Tongue (tissue), 1 donor: ENCODE measurements at regions not wholly inside any gene's neighbourhood (a gene's known extent, or its start where the extent isn't known, plus 50 kb on each side); places are given as distances from the start of the nearest gene placed in this dataset.

Source experiments
- DNase-seq: peaks from one replicate; pipeline ENCODE4 v3.0.0-alpha.2; 2015

DNA sequence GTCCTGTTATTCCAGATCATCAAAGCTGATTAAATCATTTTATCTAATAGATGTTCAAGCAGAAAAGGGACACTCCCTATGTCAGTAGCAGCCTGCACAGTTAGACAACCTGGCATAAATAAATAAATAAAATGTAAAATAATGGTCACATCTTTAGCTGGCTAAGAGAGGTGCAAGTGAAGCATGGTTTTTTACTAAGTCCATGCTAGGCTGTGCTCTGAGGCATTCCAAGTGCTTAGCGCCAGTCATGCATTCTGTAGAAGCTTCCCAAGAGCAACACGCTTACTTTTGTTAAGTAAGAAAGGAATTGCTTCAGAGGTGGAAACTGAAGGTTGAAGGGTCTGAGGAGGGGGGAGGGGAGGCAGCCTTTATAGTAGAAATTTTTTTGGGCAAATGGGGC is 351.2 kb downstream of the CDH2 start:
- no peak for DNase-seq

DNA sequence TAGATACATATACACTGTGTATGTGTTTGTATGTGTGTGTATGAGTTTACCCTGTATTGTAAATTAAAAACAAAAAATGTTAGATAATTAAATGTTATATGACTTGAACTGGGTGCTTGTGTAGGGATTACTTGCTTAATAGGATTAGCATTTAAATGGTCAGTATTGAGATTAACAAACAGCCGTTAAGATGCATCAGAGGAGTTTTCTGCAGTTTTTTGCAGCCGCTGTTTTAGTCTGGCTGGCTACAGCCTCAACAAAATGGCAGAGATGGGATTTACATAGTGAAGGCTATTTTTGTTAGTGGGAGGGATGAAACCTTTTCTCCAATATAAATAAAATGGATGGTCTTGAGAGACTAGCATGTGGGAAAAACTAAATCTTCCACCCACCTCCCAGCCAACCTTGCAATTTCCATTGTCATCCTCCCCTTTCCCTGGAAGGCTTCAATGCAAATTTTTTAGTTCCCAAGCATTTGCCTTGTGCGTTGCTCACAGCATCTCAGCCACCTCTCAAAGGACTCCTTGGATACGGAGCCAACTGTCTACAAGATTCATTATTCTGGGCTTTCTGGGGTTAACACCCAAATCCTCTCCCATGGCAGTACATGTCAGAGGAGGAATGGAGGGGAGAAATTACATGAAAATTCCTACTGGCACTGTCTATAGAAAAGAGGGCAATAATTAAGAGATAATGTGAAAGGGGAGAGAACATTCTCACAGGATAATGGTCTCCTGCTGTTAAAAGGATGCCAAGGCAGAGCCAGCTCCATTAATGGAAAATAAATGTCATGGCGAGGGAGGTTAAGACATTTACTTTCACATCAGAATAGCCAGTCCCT is 351.9 kb downstream of the CDH2 start:
- DNase-seq, result no peak

GRCh38 chr18:27824275-27824674 is 352.7 kb downstream of the CDH2 start:
- no peak for DNase-seq

- DNase-seq, result no peak
Observed at GRCh38 chr18:27823053-27823452, 353.9 kb downstream of the CDH2 start.

- no peak for DNase-seq
Observed at GRCh38 chr18:27808683-27809082, 368.2 kb downstream of the CDH2 start.

- no peak for DNase-seq
Observed at GRCh38 chr18:27803957-27804356, 373.0 kb downstream of the CDH2 start.

DNA sequence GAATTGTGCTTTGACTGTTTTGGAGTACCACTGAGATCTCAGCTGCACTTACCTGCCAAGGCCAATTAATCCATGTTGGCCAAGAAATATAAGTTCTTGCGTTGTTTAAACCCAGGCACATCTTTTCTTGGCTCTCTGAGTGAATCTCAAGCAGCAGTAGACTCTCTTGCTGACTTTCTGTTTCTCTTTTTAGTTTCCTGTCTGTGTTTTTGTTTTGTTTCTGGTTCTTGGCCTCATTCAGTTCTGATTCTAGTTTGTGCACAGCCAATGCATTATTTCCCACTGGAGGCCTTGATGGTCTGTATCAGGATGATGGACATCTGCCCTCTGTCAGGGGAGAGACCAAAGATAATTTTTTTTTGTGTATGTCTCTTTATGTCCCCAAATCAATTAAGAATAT is 379.4 kb downstream of the CDH2 start:
- DNase-seq, result no peak

- no peak for DNase-seq
Observed at GRCh38 chr18:27794181-27794926, 382.6 kb downstream of the CDH2 start.

GRCh38 chr18:27793013-27793785 is 383.7 kb downstream of the CDH2 start:
- no peak for DNase-seq

- no peak for DNase-seq
Observed at GRCh38 chr18:27789406-27789805, 387.5 kb downstream of the CDH2 start.

DNA sequence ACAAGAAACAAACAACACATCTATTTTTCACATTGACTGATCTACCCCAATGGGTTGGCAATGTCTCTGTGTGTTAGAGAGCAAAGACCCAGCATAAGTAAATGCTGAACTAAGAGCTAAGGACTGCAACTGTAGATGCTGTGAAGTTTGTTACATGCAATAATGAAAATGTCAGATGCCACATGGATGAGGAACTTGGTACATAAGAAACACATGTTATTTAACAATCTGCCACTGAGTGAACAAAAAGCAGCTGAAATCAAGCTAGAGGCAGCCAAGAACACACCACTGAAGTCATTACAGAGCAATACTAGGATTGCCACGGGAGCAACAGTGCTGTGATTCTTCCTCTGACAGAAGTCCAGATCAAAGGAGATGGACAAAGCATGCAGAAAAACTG is 389.4 kb downstream of the CDH2 start:
- no peak for DNase-seq

DNA sequence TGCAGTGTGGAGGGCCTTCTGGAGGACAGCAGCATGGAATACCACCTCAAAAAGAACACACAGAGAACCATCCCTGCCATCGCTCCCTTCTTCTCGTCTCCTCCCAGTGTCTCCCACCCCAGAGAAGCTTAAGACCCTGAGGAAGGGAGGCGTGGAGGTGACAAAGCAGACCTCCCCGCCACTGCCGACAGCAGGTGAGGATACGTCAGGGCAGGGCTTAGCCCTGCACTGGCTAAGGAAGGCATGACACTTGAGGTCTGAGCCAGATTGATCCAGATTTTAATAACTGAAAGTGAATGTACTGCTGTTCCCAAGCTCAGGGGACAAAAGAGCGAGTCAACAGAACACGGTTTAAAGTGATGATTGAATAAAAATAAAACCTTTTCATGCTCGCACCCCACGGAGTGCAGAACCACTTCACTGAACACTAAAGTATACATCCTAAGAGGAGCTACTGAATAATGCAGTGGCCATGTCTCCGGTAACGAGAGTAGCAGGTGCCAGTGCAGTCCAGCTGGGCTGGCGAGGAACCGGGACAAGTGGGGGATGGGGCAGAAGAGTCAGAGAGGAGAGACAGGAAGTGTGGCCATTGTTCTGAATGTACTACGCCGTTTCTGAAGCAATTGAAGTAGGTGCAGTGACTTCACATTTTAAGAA is 391.0 kb downstream of the CDH2 start:
- no peak for DNase-seq

GRCh38 chr18:27780061-27780745 is 396.7 kb downstream of the CDH2 start:
- DNase-seq, result no peak

GRCh38 chr18:27778925-27779324 is 398.0 kb downstream of the CDH2 start:
- no peak for DNase-seq

- DNase-seq, result no peak
Observed at GRCh38 chr18:27778441-27778840, 398.5 kb downstream of the CDH2 start.

DNA sequence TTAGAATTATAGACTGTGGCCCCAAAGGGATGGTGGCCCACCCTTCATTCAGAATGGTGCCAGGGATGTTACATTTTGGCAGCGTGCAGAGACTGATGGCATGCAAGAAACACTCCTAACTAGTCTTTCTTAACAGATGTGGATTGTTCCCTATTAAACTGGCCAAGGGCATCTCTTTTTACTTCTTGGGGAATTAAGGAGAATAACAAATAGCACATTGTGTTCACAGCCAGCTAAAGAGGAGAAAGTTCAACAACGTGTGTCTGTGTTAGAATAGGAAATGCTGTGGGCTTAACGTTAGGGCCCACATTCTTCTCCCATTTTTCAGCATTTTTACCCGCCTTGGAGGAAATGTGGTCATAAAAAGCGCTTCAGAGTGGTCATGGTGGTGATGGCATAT is 404.8 kb downstream of the CDH2 start:
- no peak for DNase-seq

DNA sequence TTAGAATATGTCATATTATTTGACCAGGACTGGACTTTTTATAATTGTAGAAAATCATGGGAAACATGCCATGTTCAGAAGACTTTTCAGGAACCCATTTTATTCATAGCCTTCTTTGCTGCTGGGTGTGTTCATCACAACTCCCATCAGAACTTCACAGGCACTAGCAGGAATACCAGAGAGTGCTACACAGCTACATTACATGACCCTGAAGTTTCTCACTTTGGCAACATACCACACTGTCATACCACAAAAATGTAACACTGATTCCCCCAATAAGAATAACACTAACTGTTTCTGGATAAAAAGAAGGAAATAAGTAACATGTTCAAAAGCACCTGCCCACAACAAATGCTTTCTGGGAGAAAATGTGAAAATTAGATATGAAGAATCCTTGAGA is 405.4 kb downstream of the CDH2 start:
- no peak for DNase-seq

DNA sequence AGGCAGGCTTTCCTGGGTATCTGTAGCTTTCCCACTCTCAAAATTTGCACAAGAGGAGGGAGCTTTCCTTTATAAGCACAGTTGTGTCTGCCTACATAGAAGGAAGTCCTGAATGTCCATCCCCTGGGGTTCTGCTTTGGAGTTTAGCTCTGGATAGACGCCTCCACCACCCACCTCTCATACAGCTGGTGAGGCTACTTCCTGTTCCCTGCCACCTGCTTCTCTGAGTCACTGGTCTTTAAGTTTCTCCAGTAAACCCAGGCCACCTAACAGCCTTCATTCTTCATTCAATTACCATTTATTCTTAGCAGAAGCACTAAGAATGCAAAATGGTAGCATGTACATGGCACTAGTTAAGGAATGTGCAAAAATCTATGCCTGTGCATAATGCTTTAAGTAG is 407.8 kb downstream of the CDH2 start:
- no peak for DNase-seq

- no peak for DNase-seq
Observed at GRCh38 chr18:27763936-27764335, 413.0 kb downstream of the CDH2 start.

- DNase-seq, result no peak
Observed at GRCh38 chr18:27763341-27763740, 413.6 kb downstream of the CDH2 start.

GRCh38 chr18:27762054-27762453 is 414.9 kb downstream of the CDH2 start:
- DNase-seq, result no peak

- DNase-seq, result no peak
Observed at GRCh38 chr18:27752944-27753343, 424.0 kb downstream of the CDH2 start.
